ENCODE measurements at regions not wholly inside any gene's neighbourhood (a gene's known extent, or its start where the extent isn't known, plus 50 kb on each side); places are given as distances from the start of the nearest gene placed in this dataset.

GRCh38 chr1:87844251-87844650 is 515.6 kb downstream of the LMO4 start:
- H3K36me3 Mint-ChIP-seq = no peaks in the 10 kb centered on the region
- TF ChIP-seq ZMAT4 (CRISPR knock-in tag; IDR thresholded peaks at IDR 0.05) (no peak), HMGA2 (CRISPR knock-in tag; IDR thresholded peaks at IDR 0.05) (no peak), E2F4 (CRISPR knock-in tag; IDR thresholded peaks at IDR 0.05; ENCODE audit: borderline replicate concordance, low read depth) (no peak)
- ATAC-seq = no peak
- H3K4me1 Mint-ChIP-seq = no peaks in the 10 kb centered on the region
- H3K9me3 Mint-ChIP-seq = no peaks in the 10 kb centered on the region
- ChIA-PET POLR2A (no interaction called here), CTCF (no interaction called here)
- no peaks in the 10 kb centered on the region for H3K27me3 Mint-ChIP-seq (ENCODE audit: low read depth)
- no peak for DNase-seq (ENCODE audit: low spot score)
- no peak overlapping the region for H3K4me3 Mint-ChIP-seq
- H3K27ac Mint-ChIP-seq = no peak overlapping the region

GRCh38 chr1:87851490-87851889 is 522.8 kb downstream of the LMO4 start:
- TF ChIP-seq E2F1 (CRISPR knock-in tag; IDR thresholded peaks at IDR 0.05) = no peak
- TF ChIP-seq RORB (CRISPR knock-in tag; IDR thresholded peaks at IDR 0.05) = no peak
- TF ChIP-seq ZNF532 (CRISPR knock-in tag; IDR thresholded peaks at IDR 0.05; ENCODE audit: borderline replicate concordance) = no peak
- TF ChIP-seq JAZF1 (CRISPR knock-in tag; IDR thresholded peaks at IDR 0.05) = no peak
- TF ChIP-seq GRHL2 (CRISPR knock-in tag; IDR thresholded peaks at IDR 0.05; ENCODE audit: insufficient replicate concordance, severe bottlenecking) = no peak
- TF ChIP-seq ARID4B (CRISPR knock-in tag; IDR thresholded peaks at IDR 0.05; ENCODE audit: borderline replicate concordance) = no peak
- no peak for TF ChIP-seq ZBTB43 (CRISPR knock-in tag; IDR thresholded peaks at IDR 0.05)
- TF ChIP-seq KAT7 (CRISPR knock-in tag; IDR thresholded peaks at IDR 0.05; ENCODE audit: borderline replicate concordance) = no peak
- no peak for TF ChIP-seq SOX15 (CRISPR knock-in tag; IDR thresholded peaks at IDR 0.05)
- no peak for TF ChIP-seq ZNF396 (CRISPR knock-in tag; IDR thresholded peaks at IDR 0.05; ENCODE audit: borderline replicate concordance)
- TF ChIP-seq TCF7 (CRISPR knock-in tag; IDR thresholded peaks at IDR 0.05; ENCODE audit: low read depth) = no peak
- no peak for TF ChIP-seq ZBTB21 (CRISPR knock-in tag; IDR thresholded peaks at IDR 0.05; ENCODE audit: borderline replicate concordance)
- TF ChIP-seq ATF1 (CRISPR knock-in tag; IDR thresholded peaks at IDR 0.05) = no peak
- no peak for TF ChIP-seq ATF3 (CRISPR knock-in tag; conservative IDR thresholded peaks at IDR 0.05)
- TF ChIP-seq SMAD4 (CRISPR knock-in tag; IDR thresholded peaks at IDR 0.05) = no peak
- CTCF ChIA-PET = no interaction called here
- no peak for DNase-seq (ENCODE audit: low spot score)
- H3K27me3 Mint-ChIP-seq (ENCODE audit: low read depth) = no peaks in the 10 kb centered on the region
- no peak for ATAC-seq
- peaks cover 8% of the 10 kb centered on the region; the same call in 1 of the 2 replicates for H3K9me3 Mint-ChIP-seq
- H3K27ac Mint-ChIP-seq = no peak overlapping the region
- peaks cover 27% of the 10 kb centered on the region for H3K4me1 Mint-ChIP-seq
- no peak overlapping the region for H3K4me3 Mint-ChIP-seq
- H3K36me3 Mint-ChIP-seq = peaks cover 4% of the 10 kb centered on the region; the same call in 1 of the 2 replicates
- POLR2A ChIA-PET = no interaction called here
